VCaP (cell line): ENCODE measurements at regions not wholly inside any gene's neighbourhood (a gene's known extent, or its start where the extent isn't known, plus 50 kb on each side); places are given as distances from the start of the nearest gene placed in this dataset.

ENCODE experiments used
- H3K27ac ChIP-seq: fragments of 450-650 bp; 2 replicates; pipeline ENCODE4 v1.5.1; 2017
- TF ChIP-seq, protein P1 (sequence below): fragments of 450-650 bp; conservative IDR thresholded peaks from 2 replicates; pipeline ENCODE4 v1.5.1; 2017; ENCODE audit warnings: mild to moderate bottlenecking, moderate library complexity

DNA sequence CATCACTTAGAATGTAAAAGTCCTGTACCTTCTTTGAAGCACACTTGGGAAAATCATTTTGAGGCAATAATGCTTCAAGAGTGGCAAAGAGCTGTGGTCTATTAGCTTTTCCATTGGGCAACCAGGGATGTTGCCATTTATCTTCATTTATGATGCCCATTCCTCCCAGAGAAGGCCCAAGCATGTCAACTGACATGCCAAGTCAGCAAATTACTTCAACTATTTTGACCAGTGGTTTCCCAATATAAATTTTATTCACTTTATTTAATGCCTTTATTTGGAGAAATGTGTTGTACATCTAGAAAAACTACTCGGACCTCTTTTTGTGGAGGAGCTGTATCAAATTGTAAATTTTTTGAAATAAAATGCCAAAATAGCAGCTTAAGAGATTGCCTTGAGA lies 164.1 kb upstream of the PCSK2 start:
- TF ChIP-seq, protein P1, sequence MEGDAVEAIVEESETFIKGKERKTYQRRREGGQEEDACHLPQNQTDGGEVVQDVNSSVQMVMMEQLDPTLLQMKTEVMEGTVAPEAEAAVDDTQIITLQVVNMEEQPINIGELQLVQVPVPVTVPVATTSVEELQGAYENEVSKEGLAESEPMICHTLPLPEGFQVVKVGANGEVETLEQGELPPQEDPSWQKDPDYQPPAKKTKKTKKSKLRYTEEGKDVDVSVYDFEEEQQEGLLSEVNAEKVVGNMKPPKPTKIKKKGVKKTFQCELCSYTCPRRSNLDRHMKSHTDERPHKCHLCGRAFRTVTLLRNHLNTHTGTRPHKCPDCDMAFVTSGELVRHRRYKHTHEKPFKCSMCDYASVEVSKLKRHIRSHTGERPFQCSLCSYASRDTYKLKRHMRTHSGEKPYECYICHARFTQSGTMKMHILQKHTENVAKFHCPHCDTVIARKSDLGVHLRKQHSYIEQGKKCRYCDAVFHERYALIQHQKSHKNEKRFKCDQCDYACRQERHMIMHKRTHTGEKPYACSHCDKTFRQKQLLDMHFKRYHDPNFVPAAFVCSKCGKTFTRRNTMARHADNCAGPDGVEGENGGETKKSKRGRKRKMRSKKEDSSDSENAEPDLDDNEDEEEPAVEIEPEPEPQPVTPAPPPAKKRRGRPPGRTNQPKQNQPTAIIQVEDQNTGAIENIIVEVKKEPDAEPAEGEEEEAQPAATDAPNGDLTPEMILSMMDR, result no peak
- H3K27ac ChIP-seq, result no peak overlapping the region

DNA sequence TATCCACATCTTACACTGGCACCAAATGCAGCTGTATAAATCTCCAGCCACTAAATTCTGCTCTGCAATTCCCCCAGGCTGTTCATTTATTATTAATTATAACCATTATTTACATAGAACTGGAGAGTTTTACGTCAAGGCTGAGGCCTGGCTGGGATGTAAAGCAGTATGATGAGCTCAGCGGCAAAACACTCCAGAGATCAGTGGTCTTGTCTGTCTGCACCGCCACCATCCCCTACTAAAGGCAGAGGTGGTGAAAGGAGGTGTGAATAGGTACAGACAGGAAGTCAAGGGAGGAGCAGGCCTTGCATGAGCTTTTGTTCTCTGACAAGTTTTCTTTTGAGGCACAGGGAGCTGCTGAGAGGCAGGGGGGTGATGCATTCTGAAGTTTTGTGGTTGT lies 159.9 kb upstream of the PCSK2 start:
- TF ChIP-seq, protein P1, result no peak
- no peak overlapping the region for H3K27ac ChIP-seq

DNA sequence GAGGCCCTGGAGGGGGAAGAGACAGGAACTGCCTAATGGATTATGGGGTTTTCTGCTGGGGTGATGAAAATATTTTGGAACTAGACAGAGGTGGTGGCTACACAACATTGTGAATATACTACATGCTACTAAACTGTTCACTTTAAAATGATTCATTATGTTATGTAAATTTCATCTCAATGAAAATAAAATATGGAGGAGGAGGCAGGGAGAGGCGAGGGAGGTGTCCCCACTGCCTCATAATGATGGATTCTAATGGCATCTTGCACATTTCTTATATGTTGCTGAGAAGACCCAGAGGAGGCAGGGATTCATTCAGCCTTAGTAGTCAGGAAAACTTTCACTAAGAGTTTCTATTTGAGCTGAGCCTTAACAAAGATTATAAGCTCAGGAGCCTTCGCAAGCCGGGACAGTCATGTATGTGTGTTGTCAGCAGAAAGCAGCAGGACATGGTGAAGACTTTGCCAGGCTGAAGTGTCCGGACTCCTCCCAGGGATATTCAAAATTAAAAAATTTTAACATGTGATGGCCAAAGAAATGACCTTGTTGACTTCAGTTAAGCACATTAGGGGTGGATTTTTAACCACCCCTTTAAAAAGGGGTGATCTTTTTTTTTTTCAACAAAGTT lies 158.6 kb upstream of the PCSK2 start:
- no peak overlapping the region for H3K27ac ChIP-seq
- TF ChIP-seq, protein P1, result no peak

DNA sequence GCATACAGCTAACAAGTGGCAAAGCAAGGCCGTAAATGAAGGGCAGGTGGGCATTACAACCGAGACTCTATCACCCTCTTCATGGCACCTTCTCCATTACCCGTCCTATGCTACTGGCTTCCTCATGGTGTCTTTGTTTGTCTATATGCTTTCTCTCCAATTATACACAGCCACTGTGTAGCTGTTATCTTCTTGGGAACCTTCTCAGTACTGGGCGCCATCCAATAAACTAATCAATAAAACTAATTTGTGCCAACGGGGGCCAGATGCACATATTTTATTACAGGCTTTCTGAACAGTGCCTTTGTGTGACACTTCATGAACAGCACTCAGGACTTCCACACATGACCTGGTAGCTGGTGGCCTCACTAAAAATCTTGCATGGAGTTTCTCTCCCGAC lies 149.8 kb upstream of the PCSK2 start:
- no peak overlapping the region for H3K27ac ChIP-seq
- TF ChIP-seq, protein P1, result no peak

DNA sequence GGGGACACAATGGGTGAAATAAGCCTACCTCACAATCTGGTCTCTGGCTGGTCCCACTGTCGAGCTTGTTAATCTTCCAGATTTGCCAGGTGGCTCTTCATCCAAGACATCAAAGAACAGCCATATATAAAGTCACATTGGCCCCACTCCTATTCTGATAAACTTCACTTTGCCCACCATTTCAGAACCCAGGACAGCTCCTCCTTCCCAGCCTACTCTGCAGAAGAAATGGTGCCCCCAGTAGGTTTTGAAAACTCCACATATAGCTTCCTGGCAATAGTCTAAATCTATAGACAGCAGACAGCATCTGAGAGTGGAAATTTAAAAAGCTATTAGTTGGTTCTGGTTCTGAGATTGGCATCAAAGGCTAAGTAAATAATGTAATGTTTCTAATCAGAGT lies 143.1 kb upstream of the PCSK2 start:
- TF ChIP-seq, protein P1, result no peak
- H3K27ac ChIP-seq, result no peak overlapping the region

DNA sequence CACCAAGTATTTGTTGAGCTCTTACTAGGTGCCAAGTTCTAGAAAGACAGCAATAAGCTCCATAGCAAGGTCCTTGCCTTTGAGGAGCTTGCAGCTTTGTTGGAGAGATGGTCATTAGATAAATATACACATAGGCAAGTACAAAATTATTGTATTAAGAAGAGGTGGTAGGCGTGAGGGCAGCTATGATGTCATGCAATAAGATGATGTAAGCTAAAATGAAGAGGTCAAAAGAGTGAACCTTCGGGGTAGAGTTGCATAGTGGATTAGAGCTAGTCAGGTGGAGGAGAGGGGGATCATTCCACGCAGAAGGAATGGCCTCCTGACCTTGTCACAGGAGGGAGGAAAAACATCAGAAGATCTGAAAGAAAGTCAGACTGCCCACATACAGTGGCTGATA lies 141.9 kb upstream of the PCSK2 start:
- H3K27ac ChIP-seq, result no peak overlapping the region
- TF ChIP-seq, protein P1, result no peak

DNA sequence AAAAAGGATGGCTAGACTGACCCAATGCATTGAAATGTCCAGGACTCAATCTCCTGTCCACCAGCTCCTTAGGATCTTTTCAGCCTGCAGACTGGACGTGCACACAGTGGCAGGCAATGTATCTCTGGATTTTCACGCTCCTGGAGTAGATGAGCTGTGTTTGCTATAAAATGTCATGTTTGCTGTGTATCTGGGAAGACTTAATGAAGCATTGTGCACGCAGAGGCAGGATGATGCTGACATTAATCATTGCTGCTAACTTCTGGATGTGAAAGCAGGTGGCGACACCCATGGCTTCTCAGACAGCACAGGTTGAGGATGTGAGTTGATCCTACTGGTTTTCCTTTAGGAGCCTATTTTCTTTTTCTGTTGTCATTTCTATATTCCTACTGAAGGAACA lies 133.1 kb upstream of the PCSK2 start:
- H3K27ac ChIP-seq, result no peak overlapping the region
- TF ChIP-seq, protein P1, result no peak

DNA sequence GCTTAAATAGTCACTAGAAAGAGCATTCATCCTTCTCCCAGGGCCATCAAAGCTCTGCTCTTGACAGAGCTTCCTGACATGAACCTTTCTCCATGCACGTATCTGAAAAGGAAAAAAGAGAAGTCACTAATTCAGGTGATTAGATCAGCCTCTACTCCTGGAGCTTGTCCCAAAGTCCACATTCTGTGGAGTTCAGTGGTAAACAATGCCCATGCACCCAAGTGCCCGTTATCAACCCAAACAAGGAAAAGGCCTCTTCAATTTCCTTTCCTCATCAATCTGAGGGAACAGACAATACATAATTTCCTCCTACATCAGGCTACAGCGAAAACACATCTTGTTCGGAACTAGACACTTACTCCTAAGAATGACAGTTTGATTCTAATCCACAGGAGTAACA lies 129.2 kb upstream of the PCSK2 start:
- TF ChIP-seq, protein P1, result no peak
- no peak overlapping the region for H3K27ac ChIP-seq
